Lower leg skin (tissue), 4 donors: ENCODE measurements at regions not wholly inside any gene's neighbourhood (a gene's known extent, or its start where the extent isn't known, plus 50 kb on each side); places are given as distances from the start of the nearest gene placed in this dataset.

Experiments used
- DNase-seq, 2 donors: peaks; one replicate each; pipeline ENCODE4 v3.0.0-alpha.2; 2019; ENCODE audit warnings: low spot score in 2 of 2
- H3K4me3 ChIP-seq: fragments of 200-600 bp; sonication (generic); 2 replicates; pipeline ENCODE4 v1.5.1; 2017; ENCODE audit warnings: mild to moderate bottlenecking, low read depth; ENCODE audit not compliant: poor library complexity, severe bottlenecking
- POLR2A ChIP-seq, 2 donors: fragments of 450-650 bp; IDR thresholded peaks; one replicate each; pipeline ENCODE4 v1.6.1; 2016 to 2017; ENCODE audit warnings: antibody characterized with exemption in 2 of 2, mild to moderate bottlenecking in 1 of 2, moderate library complexity in 1 of 2
- whole genome bisulfite sequencing, 2 donors: methylation state at CpG; one replicate each; pipeline ENCODE4 v1.1.5; 2018; 5-methylcytosine and 5-hydroxymethylcytosine counted together
- intact Hi-C: fragments of 100-400 bp; cut with DNase I; formaldehyde crosslinking; loops from one replicate; pipeline ENCODE4 v1.15.0; 2023; ENCODE audit warnings: low total_unique reads
- TF ChIP-seq, protein P1 (sequence below), 3 donors: fragments of 450-650 bp; IDR thresholded peaks; one replicate each; pipeline ENCODE4 v1.5.1; 2016; ENCODE audit warnings: antibody characterized with exemption in 3 of 3, mild to moderate bottlenecking in 3 of 3, moderate library complexity in 2 of 3

GRCh38 chr20:40101560-40101959 is 587.5 kb downstream of the MAFB start:
- TF ChIP-seq, protein P1, sequence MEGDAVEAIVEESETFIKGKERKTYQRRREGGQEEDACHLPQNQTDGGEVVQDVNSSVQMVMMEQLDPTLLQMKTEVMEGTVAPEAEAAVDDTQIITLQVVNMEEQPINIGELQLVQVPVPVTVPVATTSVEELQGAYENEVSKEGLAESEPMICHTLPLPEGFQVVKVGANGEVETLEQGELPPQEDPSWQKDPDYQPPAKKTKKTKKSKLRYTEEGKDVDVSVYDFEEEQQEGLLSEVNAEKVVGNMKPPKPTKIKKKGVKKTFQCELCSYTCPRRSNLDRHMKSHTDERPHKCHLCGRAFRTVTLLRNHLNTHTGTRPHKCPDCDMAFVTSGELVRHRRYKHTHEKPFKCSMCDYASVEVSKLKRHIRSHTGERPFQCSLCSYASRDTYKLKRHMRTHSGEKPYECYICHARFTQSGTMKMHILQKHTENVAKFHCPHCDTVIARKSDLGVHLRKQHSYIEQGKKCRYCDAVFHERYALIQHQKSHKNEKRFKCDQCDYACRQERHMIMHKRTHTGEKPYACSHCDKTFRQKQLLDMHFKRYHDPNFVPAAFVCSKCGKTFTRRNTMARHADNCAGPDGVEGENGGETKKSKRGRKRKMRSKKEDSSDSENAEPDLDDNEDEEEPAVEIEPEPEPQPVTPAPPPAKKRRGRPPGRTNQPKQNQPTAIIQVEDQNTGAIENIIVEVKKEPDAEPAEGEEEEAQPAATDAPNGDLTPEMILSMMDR (IDR thresholded peaks at IDR 0.05): no peak
- TF ChIP-seq POLR2A (IDR thresholded peaks at IDR 0.05): no peak
- no peak overlapping the region for H3K4me3 ChIP-seq
- no peak for DNase-seq
- intact Hi-C loops: no loop called here
- 80 to 85% methylated on average over 4 of the region's 4 CpGs for WGBS, 2 donors

DNA sequence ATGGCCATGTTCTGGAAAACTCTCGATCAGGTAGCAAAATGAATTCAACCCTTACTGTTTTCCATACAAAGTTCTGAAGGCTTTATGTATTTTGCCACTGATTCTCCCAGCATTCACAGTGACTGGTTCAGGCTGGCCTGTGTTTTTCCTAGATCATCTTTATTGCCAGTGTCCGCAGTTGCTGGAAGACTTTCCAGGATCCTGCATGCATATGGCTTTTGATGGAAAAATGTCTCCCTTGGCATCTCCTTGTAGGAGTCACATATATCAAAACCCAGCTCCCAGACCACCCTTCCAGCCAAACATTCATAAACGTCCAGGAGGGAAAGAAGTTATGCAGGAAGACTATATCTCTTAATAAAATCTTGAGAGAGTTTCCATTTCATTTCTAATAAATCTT is 588.8 kb downstream of the MAFB start:
- intact Hi-C loops: no loop called here
- TF ChIP-seq, protein P1 (IDR thresholded peaks at IDR 0.05): no peak
- TF ChIP-seq POLR2A (IDR thresholded peaks at IDR 0.05): no peak
- DNase-seq: no peak
- WGBS, 2 donors: 74 to 75% methylated on average over 3 of the region's 3 CpGs
- no peak overlapping the region for H3K4me3 ChIP-seq

DNA sequence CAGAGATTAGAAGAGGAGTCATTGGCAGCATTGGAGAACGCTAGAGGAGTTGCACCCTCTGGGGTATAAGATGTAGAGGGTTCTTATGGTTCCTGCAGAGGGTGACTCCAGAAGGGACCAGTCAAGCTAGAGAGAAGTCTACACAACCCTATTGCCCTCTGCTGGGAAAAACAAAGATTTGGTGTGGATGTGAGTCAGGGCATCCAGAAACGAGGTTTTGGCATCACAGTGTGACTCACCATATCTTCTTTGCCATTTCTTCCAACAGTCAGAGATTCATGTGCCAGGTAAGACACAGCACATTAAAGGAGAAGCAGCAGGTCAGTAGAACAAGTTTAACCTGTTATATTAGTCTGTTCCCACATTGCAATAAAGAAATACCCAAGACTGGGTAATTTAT is 598.8 kb downstream of the MAFB start:
- intact Hi-C loops: no loop called here
- DNase-seq: no peak
- TF ChIP-seq, protein P1 (IDR thresholded peaks at IDR 0.05): no peak
- no peak for TF ChIP-seq POLR2A (IDR thresholded peaks at IDR 0.05)
- H3K4me3 ChIP-seq: no peak overlapping the region
- 13 to 31% methylated on average over 2 of the region's 2 CpGs for WGBS, 2 donors

- TF ChIP-seq, protein P1 (IDR thresholded peaks at IDR 0.05): no peak
- TF ChIP-seq POLR2A (IDR thresholded peaks at IDR 0.05): no peak
- intact Hi-C loops: no loop called here
- no peak overlapping the region for H3K4me3 ChIP-seq
- DNase-seq: no peak
These were observed 601.5 kb downstream of the MAFB start for GRCh38 chr20:40087496-40087895.

- TF ChIP-seq, protein P1 (IDR thresholded peaks at IDR 0.05): no peak
- no peak for TF ChIP-seq POLR2A (IDR thresholded peaks at IDR 0.05)
- H3K4me3 ChIP-seq: no peak overlapping the region
- WGBS, 2 donors: 82 to 92% methylated on average over 3 of the region's 3 CpGs
- no peak for DNase-seq
- intact Hi-C loops: no loop called here
These were observed 603.5 kb downstream of the MAFB start for GRCh38 chr20:40085513-40085912.

GRCh38 chr20:40082436-40082835 is 606.6 kb downstream of the MAFB start:
- TF ChIP-seq POLR2A (IDR thresholded peaks at IDR 0.05): no peak
- TF ChIP-seq, protein P1 (IDR thresholded peaks at IDR 0.05): no peak
- intact Hi-C loops: no loop called here
- 83 to 91% methylated on average over 3 of the region's 3 CpGs for WGBS, 2 donors
- DNase-seq: no peak
- H3K4me3 ChIP-seq: no peak overlapping the region
